ENCODE measurements at regions not wholly inside any gene's neighbourhood (a gene's known extent, or its start where the extent isn't known, plus 50 kb on each side); places are given as distances from the start of the nearest gene placed in this dataset.

DNA sequence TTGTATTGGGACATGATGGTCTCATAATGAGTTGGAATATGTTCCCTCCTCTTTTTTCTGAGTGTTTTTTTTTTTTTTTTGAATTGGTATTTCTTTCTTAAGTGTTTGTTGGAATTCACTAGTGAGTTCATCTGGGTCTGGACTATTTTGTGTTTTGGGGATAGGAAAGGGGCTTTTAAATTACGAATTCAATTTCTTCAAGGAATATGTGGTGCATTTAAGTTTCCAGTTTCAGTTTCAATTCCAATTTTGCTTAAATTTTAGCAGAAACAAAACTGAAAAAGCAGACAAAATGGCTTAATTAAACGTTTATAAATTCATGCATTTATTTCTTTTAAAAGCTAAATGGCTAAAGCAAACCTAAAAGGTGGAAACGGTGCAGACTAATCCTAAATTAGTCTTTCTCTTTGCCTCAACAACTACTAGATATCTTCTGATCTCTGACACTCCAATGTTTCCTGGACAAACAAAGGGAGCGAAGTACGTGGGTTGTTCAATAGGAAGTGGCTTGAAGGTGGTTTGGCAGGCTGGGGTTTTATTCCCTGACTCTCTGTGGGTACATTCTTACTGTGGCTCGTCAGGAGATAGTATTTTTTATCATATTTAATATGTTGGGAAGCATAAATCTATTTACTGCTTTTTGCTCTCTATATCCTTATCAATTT is 50.0 kb upstream of the CORO2B start:
- no peaks in the 10 kb centered on the region for H3K79me1 ChIP-seq (ENCODE audit: insufficient read depth, low read depth, low read length, poor library complexity, severe bottlenecking)
- WGBS (ENCODE audit: extremely low coverage, insufficient read length, low lambda C conversion rate): no CpG with 5 or more reads among the region's 6 CpGs
- H3K27ac Mint-ChIP-seq: no peak overlapping the region

More for the DNA sequence above, 50.0 kb upstream of the CORO2B start:
- Histone ChIP-seq H3K4me2 (ENCODE audit: insufficient read depth, insufficient read length, low read length) (no peak overlapping the region), H3K56ac (ENCODE audit: insufficient read length, low read depth, low read length) (no peak overlapping the region), H3K27ac (ENCODE audit: insufficient read length, low read depth, low read length) (no peak overlapping the region), H4K20me1 (ENCODE audit: control insufficient read depth, insufficient read depth, insufficient read length) (no peaks in the 10 kb centered on the region), H3K9me3 (ENCODE audit: control insufficient read depth, low read depth, low read length) (no peaks in the 10 kb centered on the region), H2BK15ac (ENCODE audit: low read depth, low read length) (no peak overlapping the region), H3K9ac (ENCODE audit: extremely low read depth, insufficient read length, low read length) (no peak overlapping the region), H3K14ac (ENCODE audit: insufficient read depth, low read length) (no peak overlapping the region), H4K91ac (ENCODE audit: insufficient read length, low read depth, low read length) (no peak overlapping the region), H2AFZ (ENCODE audit: low read length) (no peak overlapping the region), H2BK20ac (ENCODE audit: low read depth, low read length, poor library complexity, severe bottlenecking) (no peak overlapping the region), H3K23ac (ENCODE audit: insufficient read length, low read depth, low read length) (no peak overlapping the region), H3T11ph (ENCODE audit: low read length) (no peak overlapping the region), H4K8ac (replicated peaks; ENCODE audit: insufficient read length, low read depth, low read length) (no peak overlapping the region), H3K18ac (ENCODE audit: insufficient read length, low read depth, low read length) (no peak overlapping the region), H3K23me2 (ENCODE audit: insufficient read length, low read depth, low read length, poor library complexity, severe bottlenecking) (no peaks in the 10 kb centered on the region), H4K5ac (ENCODE audit: insufficient read length, low read depth, low read length) (no peak overlapping the region), H3K4me1 (ENCODE audit: insufficient read depth, low read length) (no peaks in the 10 kb centered on the region), H2AK5ac (ENCODE audit: insufficient read length, low read length) (no peak overlapping the region), H3K79me2 (ENCODE audit: insufficient read depth, low read length) (no peaks in the 10 kb centered on the region), H2BK5ac (ENCODE audit: insufficient read length, low read length) (no peak overlapping the region), H3K4ac (ENCODE audit: low read depth, low read length) (no peak overlapping the region), H2BK120ac (ENCODE audit: low read depth, low read length, poor library complexity, severe bottlenecking) (no peak overlapping the region), H2BK12ac (ENCODE audit: insufficient read length, low read depth, low read length) (no peak overlapping the region), H3K27me3 (ENCODE audit: insufficient read depth, low read length) (no peaks in the 10 kb centered on the region)
- H3K4me3 Mint-ChIP-seq: no peak overlapping the region
- TF ChIP-seq, protein P1, sequence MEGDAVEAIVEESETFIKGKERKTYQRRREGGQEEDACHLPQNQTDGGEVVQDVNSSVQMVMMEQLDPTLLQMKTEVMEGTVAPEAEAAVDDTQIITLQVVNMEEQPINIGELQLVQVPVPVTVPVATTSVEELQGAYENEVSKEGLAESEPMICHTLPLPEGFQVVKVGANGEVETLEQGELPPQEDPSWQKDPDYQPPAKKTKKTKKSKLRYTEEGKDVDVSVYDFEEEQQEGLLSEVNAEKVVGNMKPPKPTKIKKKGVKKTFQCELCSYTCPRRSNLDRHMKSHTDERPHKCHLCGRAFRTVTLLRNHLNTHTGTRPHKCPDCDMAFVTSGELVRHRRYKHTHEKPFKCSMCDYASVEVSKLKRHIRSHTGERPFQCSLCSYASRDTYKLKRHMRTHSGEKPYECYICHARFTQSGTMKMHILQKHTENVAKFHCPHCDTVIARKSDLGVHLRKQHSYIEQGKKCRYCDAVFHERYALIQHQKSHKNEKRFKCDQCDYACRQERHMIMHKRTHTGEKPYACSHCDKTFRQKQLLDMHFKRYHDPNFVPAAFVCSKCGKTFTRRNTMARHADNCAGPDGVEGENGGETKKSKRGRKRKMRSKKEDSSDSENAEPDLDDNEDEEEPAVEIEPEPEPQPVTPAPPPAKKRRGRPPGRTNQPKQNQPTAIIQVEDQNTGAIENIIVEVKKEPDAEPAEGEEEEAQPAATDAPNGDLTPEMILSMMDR (conservative IDR thresholded peaks at IDR 0.05): no peak
- peaks cover 7 to 10% of the 10 kb centered on the region in 2 experiments; a peak in 3 of 4 replicates for H3K4me1 Mint-ChIP-seq
- peaks cover 15 to 16% of the 10 kb centered on the region in 2 experiments for H3K9me3 Mint-ChIP-seq
- H3K27me3 Mint-ChIP-seq (ENCODE audit: low read depth): no peaks in the 10 kb centered on the region; the same call in 1 of the 2 replicates
- peaks cover 0 to 11% (median 0%) of the 10 kb centered on the region in 3 experiments; a peak in 2 of 7 replicates for H3K36me3 Mint-ChIP-seq (ENCODE audit: insufficient read depth in 1 of 3, low read depth in 3 of 3)
- DNase-seq: no peak

All from H9 (cell line).